DND-41 (cell line): ENCODE measurements at regions not wholly inside any gene's neighbourhood (a gene's known extent, or its start where the extent isn't known, plus 50 kb on each side); places are given as distances from the start of the nearest gene placed in this dataset.

Source experiments
- ATAC-seq: fragments of 200-7000 bp; cut with Tn5 transposase; 3 replicates; pipeline ENCODE4 v1.9.1; 2021; ENCODE audit warnings: low read depth; ENCODE audit not compliant: insufficient read depth
- DNase-seq: peaks from one replicate; pipeline ENCODE4 v3.0.0-alpha.2; 2020
- H2AFZ ChIP-seq: 2 replicates; pipeline ENCODE4 v1.6.0; 2012; ENCODE audit warnings: low read depth, low read length
- H3K27ac ChIP-seq: 2 replicates; pipeline ENCODE4 v1.5.1; 2012; ENCODE audit warnings: low read length, inconsistent platforms
- H3K27me3 ChIP-seq: fragments of 200-600 bp; sonication (generic); 2 replicates; pipeline ENCODE4 v1.6.0; 2012; ENCODE audit warnings: low read length, mild to moderate bottlenecking, inconsistent platforms; ENCODE audit not compliant: insufficient read depth, poor library complexity
- H3K36me3 ChIP-seq: 2 replicates; pipeline ENCODE4 v1.5.1; 2012; ENCODE audit warnings: low read length, inconsistent platforms; ENCODE audit not compliant: insufficient read depth
- H3K4me1 ChIP-seq: 2 replicates; pipeline ENCODE4 v1.5.1; 2012; ENCODE audit warnings: mild to moderate bottlenecking, low read length; ENCODE audit not compliant: insufficient read depth
- H3K4me2 ChIP-seq: 2 replicates; pipeline ENCODE4 v1.6.0; 2012; ENCODE audit warnings: mild to moderate bottlenecking, moderate library complexity, low read length, inconsistent platforms; ENCODE audit not compliant: insufficient read depth
- H3K4me3 ChIP-seq, 2 experiments: fragments of 200-600 bp in 1 of 2; shearing (Covaris generic) in 1 of 2; 2 replicates each; pipeline ENCODE4 v1.5.1; 2012 to 2016; ENCODE audit warnings: inconsistent platforms in 2 of 2, low read length in 2 of 2, mild to moderate bottlenecking in 2 of 2, low read depth in 1 of 2, moderate library complexity in 1 of 2
- H3K79me2 ChIP-seq: 2 replicates; pipeline ENCODE4 v1.6.0; 2012; ENCODE audit warnings: low read length, inconsistent platforms; ENCODE audit not compliant: insufficient read depth
- H3K9ac ChIP-seq: 2 replicates; pipeline ENCODE4 v1.6.0; 2012; ENCODE audit warnings: low read depth, mild to moderate bottlenecking, inconsistent platforms, low read length, moderate library complexity
- H3K9me3 ChIP-seq: 2 replicates; pipeline ENCODE4 v1.5.1; 2012; ENCODE audit warnings: low read length, moderate library complexity, mild to moderate bottlenecking, inconsistent platforms; ENCODE audit not compliant: insufficient read depth, severe bottlenecking
- H4K20me1 ChIP-seq: 2 replicates; pipeline ENCODE4 v1.6.0; 2012; ENCODE audit warnings: low read length; ENCODE audit not compliant: insufficient read depth
- CTCF ChIP-seq: IDR thresholded peaks from 2 replicates; pipeline ENCODE4 v1.5.1; 2012; ENCODE audit warnings: borderline replicate concordance, low read length, moderate library complexity, mild to moderate bottlenecking; ENCODE audit not compliant: poor library complexity, severe bottlenecking; ENCODE audit errors: extremely low read depth
- EZH2 ChIP-seq: IDR thresholded peaks from 3 replicates; pipeline ENCODE4 v1.6.1; 2012; ENCODE audit warnings: borderline replicate concordance, low read depth, mild to moderate bottlenecking, moderate library complexity, low read length, inconsistent platforms; ENCODE audit not compliant: severe bottlenecking

GRCh38 chr2:104933151-104933917 is 79.4 kb downstream of the POU3F3 start:
- H3K4me1 ChIP-seq = no peaks in the 10 kb centered on the region
- H3K4me2 ChIP-seq = no peak overlapping the region
- no peak for ATAC-seq
- no peak overlapping the region for H2AFZ ChIP-seq
- no peak for TF ChIP-seq CTCF
- no peak for TF ChIP-seq EZH2
- H3K4me3 ChIP-seq = no peak overlapping the region
- no peaks in the 10 kb centered on the region for H3K79me2 ChIP-seq
- H3K27me3 ChIP-seq = peaks cover 6% of the 10 kb centered on the region
- H3K27ac ChIP-seq = no peak overlapping the region
- H3K36me3 ChIP-seq = no peaks in the 10 kb centered on the region
- H3K9me3 ChIP-seq = no peaks in the 10 kb centered on the region
- H4K20me1 ChIP-seq = no peaks in the 10 kb centered on the region
- H3K9ac ChIP-seq = no peak overlapping the region
- DNase-seq = no peak

DNA sequence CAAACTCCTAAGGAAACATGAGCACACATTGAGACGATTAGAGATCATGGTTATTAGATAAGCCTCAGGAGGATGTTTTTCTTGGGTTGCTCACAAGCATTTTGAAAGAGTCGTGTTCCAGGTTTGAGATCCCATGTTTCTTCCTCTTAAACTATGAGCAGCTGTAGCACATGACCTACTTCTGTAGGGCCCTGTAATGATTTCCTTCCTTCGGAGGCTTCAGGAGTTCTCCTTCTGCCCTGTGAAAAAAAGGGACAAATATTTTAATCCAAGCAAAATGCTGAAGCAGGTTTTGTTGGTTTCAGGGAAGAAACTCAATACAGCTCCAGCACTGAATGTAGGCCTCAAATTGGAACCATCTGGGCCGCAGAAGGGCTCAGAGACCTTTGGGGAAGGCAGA is 82.6 kb downstream of the POU3F3 start:
- no peak overlapping the region for H3K9ac ChIP-seq
- no peak overlapping the region for H3K4me2 ChIP-seq
- TF ChIP-seq EZH2 (no peak), CTCF (no peak)
- no peaks in the 10 kb centered on the region for H3K9me3 ChIP-seq
- no peaks in the 10 kb centered on the region for H3K36me3 ChIP-seq
- no peak overlapping the region for H2AFZ ChIP-seq
- no peak overlapping the region for H3K4me3 ChIP-seq
- no peaks in the 10 kb centered on the region for H3K4me1 ChIP-seq
- no peak overlapping the region for H3K27ac ChIP-seq
- DNase-seq (no peak), ATAC-seq (no peak)
- no peaks in the 10 kb centered on the region for H4K20me1 ChIP-seq
- H3K79me2 ChIP-seq = no peaks in the 10 kb centered on the region
- H3K27me3 ChIP-seq = peaks cover 15% of the 10 kb centered on the region

GRCh38 chr2:104938231-104938941 is 84.5 kb downstream of the POU3F3 start:
- ATAC-seq = no peak
- H3K4me3 ChIP-seq = no peak overlapping the region
- H3K4me1 ChIP-seq = no peaks in the 10 kb centered on the region
- H3K27me3 ChIP-seq = peaks cover 15% of the 10 kb centered on the region
- H3K9ac ChIP-seq = no peak overlapping the region
- TF ChIP-seq CTCF (no peak), EZH2 (no peak)
- H3K79me2 ChIP-seq = no peaks in the 10 kb centered on the region
- no peaks in the 10 kb centered on the region for H4K20me1 ChIP-seq
- H3K4me2 ChIP-seq = no peak overlapping the region
- DNase-seq = no peak
- no peak overlapping the region for H3K27ac ChIP-seq
- H2AFZ ChIP-seq = no peak overlapping the region
- no peaks in the 10 kb centered on the region for H3K9me3 ChIP-seq
- H3K36me3 ChIP-seq = no peaks in the 10 kb centered on the region
